WTC11 (cell line): ENCODE measurements at regions not wholly inside any gene's neighbourhood (a gene's known extent, or its start where the extent isn't known, plus 50 kb on each side); places are given as distances from the start of the nearest gene placed in this dataset.

Source experiments
- ATAC-seq: fragments of 200-7000 bp; cut with Tn5 transposase; 2 replicates; pipeline ENCODE4 v1.10.0; 2021; ENCODE audit warnings: mild to moderate bottlenecking, moderate library complexity
- CTCF ChIA-PET: fragments of 300-600 bp; sonication (Branson Sonifier 250); formaldehyde crosslinking; loops from one replicate; lab custom pipeline; 2021; ENCODE audit warnings: antibody characterized with exemption; lab: Charles Lee
- POLR2A ChIA-PET: fragments of 350-600 bp; sonication (Branson Sonifier 250); formaldehyde crosslinking; loops from one replicate; lab custom pipeline; 2021; ENCODE audit warnings: antibody characterized with exemption; lab: Charles Lee
- DNase-seq: peaks from one replicate; pipeline ENCODE4 v3.0.0; 2021; ENCODE audit warnings: low spot score
- H3K27ac Mint-ChIP-seq: 2 replicates; pipeline ENCODE4 v1.8.0; 2021; ENCODE audit warnings: mixed read lengths
- H3K27me3 Mint-ChIP-seq: 2 replicates; pipeline ENCODE4 v1.8.0; 2021; ENCODE audit warnings: low read depth, mild to moderate bottlenecking, moderate library complexity, mixed read lengths
- H3K36me3 Mint-ChIP-seq: 2 replicates; pipeline ENCODE4 v1.8.0; 2021; ENCODE audit warnings: mixed read lengths
- H3K4me1 Mint-ChIP-seq: 2 replicates; pipeline ENCODE4 v1.8.0; 2022; ENCODE audit warnings: mixed read lengths
- H3K4me3 Mint-ChIP-seq: 2 replicates; pipeline ENCODE4 v1.8.0; 2021; ENCODE audit warnings: mild to moderate bottlenecking, moderate library complexity, mixed read lengths
- H3K9me3 Mint-ChIP-seq: 2 replicates; pipeline ENCODE4 v1.8.0; 2021; ENCODE audit warnings: mixed read lengths
- ATF6 ChIP-seq: sonication (generic); formaldehyde crosslinking; IDR thresholded peaks from 2 replicates; pipeline ENCODE4 v1.8.1; 2023; ENCODE audit warnings: mild to moderate bottlenecking, missing genetic modification reagents
- FOXJ3 ChIP-seq: sonication (generic); formaldehyde crosslinking; IDR thresholded peaks from 2 replicates; pipeline ENCODE4 v1.9.0; 2021; ENCODE audit warnings: missing genetic modification reagents, mild to moderate bottlenecking, borderline replicate concordance
- HMGA2 ChIP-seq: fragments of 250-450 bp; sonication (Bioruptor Pico); IDR thresholded peaks from 2 replicates; pipeline ENCODE4 v1.4.0; 2021; ENCODE audit warnings: mild to moderate bottlenecking, moderate library complexity
- HMGXB4 ChIP-seq: sonication (generic); formaldehyde crosslinking; IDR thresholded peaks from 2 replicates; pipeline ENCODE4 v1.8.1; 2023; ENCODE audit warnings: mild to moderate bottlenecking, moderate library complexity, missing genetic modification reagents
- IRF1 ChIP-seq: sonication (generic); formaldehyde crosslinking; IDR thresholded peaks from 2 replicates; pipeline ENCODE4 v1.8.0; 2023; ENCODE audit warnings: missing genetic modification reagents
- MXD4 ChIP-seq: fragments of 250-450 bp; sonication (Bioruptor Pico); IDR thresholded peaks from 2 replicates; pipeline ENCODE4 v1.8.0; 2021; ENCODE audit warnings: mild to moderate bottlenecking, moderate library complexity, borderline replicate concordance
- NR1H2 ChIP-seq: sonication (generic); formaldehyde crosslinking; IDR thresholded peaks from 2 replicates; pipeline ENCODE4 v1.9.0; 2021; ENCODE audit warnings: mild to moderate bottlenecking, moderate library complexity, missing genetic modification reagents
- NR2C2 ChIP-seq: sonication (generic); formaldehyde crosslinking; IDR thresholded peaks from 2 replicates; pipeline ENCODE4 v1.8.0; 2022; ENCODE audit warnings: mild to moderate bottlenecking, missing genetic modification reagents
- RELA ChIP-seq: sonication (generic); formaldehyde crosslinking; IDR thresholded peaks from 2 replicates; pipeline ENCODE4 v1.8.1; 2022; ENCODE audit warnings: missing genetic modification reagents, mild to moderate bottlenecking, borderline replicate concordance
- ZNF263 ChIP-seq: sonication (generic); formaldehyde crosslinking; IDR thresholded peaks from 2 replicates; pipeline ENCODE4 v1.8.1; 2022; ENCODE audit warnings: low read depth, mild to moderate bottlenecking, moderate library complexity, missing genetic modification reagents
- ZNF317 ChIP-seq: sonication (generic); formaldehyde crosslinking; IDR thresholded peaks from 2 replicates; pipeline ENCODE4 v1.8.1; 2023; ENCODE audit warnings: low read depth, mild to moderate bottlenecking, moderate library complexity, missing genetic modification reagents, borderline replicate concordance
- ZNF423 ChIP-seq: fragments of 250-450 bp; sonication (Bioruptor Pico); IDR thresholded peaks from 2 replicates; pipeline ENCODE4 v2.1.2; 2022; ENCODE audit warnings: mild to moderate bottlenecking, moderate library complexity
- ZNF425 ChIP-seq: fragments of 250-450 bp; sonication (Bioruptor Pico); conservative IDR thresholded peaks from 2 replicates; pipeline ENCODE4 v1.9.0; 2021; ENCODE audit warnings: mild to moderate bottlenecking
- ZNF512 ChIP-seq: sonication (generic); formaldehyde crosslinking; IDR thresholded peaks from 2 replicates; pipeline ENCODE4 v1.8.1; 2022; ENCODE audit warnings: missing genetic modification reagents, borderline replicate concordance
- ZSCAN18 ChIP-seq: fragments of 250-450 bp; sonication (Bioruptor Pico); IDR thresholded peaks from 2 replicates; pipeline ENCODE4 v2.1.2; 2022; ENCODE audit warnings: mild to moderate bottlenecking, moderate library complexity

- no peak for TF ChIP-seq IRF1 (CRISPR knock-in tag)
- TF ChIP-seq, all 79 proteins: peak for 0
These were observed 586.4 kb downstream of the GATA3 start (continued) for GRCh38 chr10:8640878-8641277.

- ATAC-seq = no peak
- no peaks in the 10 kb centered on the region for H3K9me3 Mint-ChIP-seq
These were observed 601.8 kb downstream of the GATA3 start for GRCh38 chr10:8656261-8656660.

More at GRCh38 chr10:8656261-8656660, 601.8 kb downstream of the GATA3 start:
- POLR2A ChIA-PET = no interaction called here
- H3K27ac Mint-ChIP-seq = no peak overlapping the region
- TF ChIP-seq NR2C2 (CRISPR knock-in tag) = no peak
- no peak for TF ChIP-seq ZNF512
- no peak for TF ChIP-seq ZSCAN18 (CRISPR knock-in tag)
- no peak for TF ChIP-seq MXD4
- no peak for TF ChIP-seq ZNF263 (CRISPR knock-in tag)
- TF ChIP-seq FOXJ3 (CRISPR knock-in tag) = no peak
- TF ChIP-seq NR1H2 = no peak
- TF ChIP-seq ZNF423 = no peak
- TF ChIP-seq HMGA2 = no peak
- TF ChIP-seq RELA = no peak
- TF ChIP-seq ZNF425 = no peak
- TF ChIP-seq HMGXB4 (CRISPR knock-in tag) = no peak
- TF ChIP-seq ZNF317 (CRISPR knock-in tag) = no peak
- no peak for TF ChIP-seq ATF6
- TF ChIP-seq, all 79 proteins: peak for 0
- Mint-ChIP-seq H3K36me3 (no peaks in the 10 kb centered on the region), H3K4me3 (no peak overlapping the region), H3K27me3 (no peaks in the 10 kb centered on the region), H3K4me1 (no peaks in the 10 kb centered on the region)
- no peak for DNase-seq
- CTCF ChIA-PET = no interaction called here
